ENCODE measurements at regions not wholly inside any gene's neighbourhood (a gene's known extent, or its start where the extent isn't known, plus 50 kb on each side); places are given as distances from the start of the nearest gene placed in this dataset.

- ChIA-PET CTCF (no interaction called here), POLR2A (no interaction called here)
- Mint-ChIP-seq H3K9me3 (peaks cover 12% of the 10 kb centered on the region), H3K27me3 (ENCODE audit: low read depth) (no peaks in the 10 kb centered on the region), H3K27ac (no peak overlapping the region), H3K36me3 (no peaks in the 10 kb centered on the region), H3K4me3 (no peak overlapping the region), H3K4me1 (no peaks in the 10 kb centered on the region)
- TF ChIP-seq JAZF1 (CRISPR knock-in tag; IDR thresholded peaks at IDR 0.05) (no peak), TP53 (CRISPR knock-in tag; IDR thresholded peaks at IDR 0.05) (no peak)
- ATAC-seq = no peak
- DNase-seq (ENCODE audit: low spot score) = no peak
Measured at GRCh38 chr14:98298481-98299244, 973.3 kb downstream of the BCL11B start.

- POLR2A ChIA-PET = no interaction called here
- DNase-seq (ENCODE audit: low spot score) = no peak
- CTCF ChIA-PET = no interaction called here
- H3K4me3 Mint-ChIP-seq = no peak overlapping the region
- peaks cover 18% of the 10 kb centered on the region for H3K9me3 Mint-ChIP-seq
- H3K4me1 Mint-ChIP-seq = no peaks in the 10 kb centered on the region
- TF ChIP-seq JUN (CRISPR knock-in tag; IDR thresholded peaks at IDR 0.05) = no peak
- no peaks in the 10 kb centered on the region for H3K36me3 Mint-ChIP-seq
- ATAC-seq = no peak
- H3K27me3 Mint-ChIP-seq (ENCODE audit: low read depth) = no peaks in the 10 kb centered on the region
- H3K27ac Mint-ChIP-seq = no peak overlapping the region
Measured at GRCh38 chr14:98301681-98302080, 970.3 kb downstream of the BCL11B start.

- no peak overlapping the region for H3K4me3 Mint-ChIP-seq
- DNase-seq (ENCODE audit: low spot score) (no peak), ATAC-seq (no peak)
- H3K27ac Mint-ChIP-seq = no peak overlapping the region
- no peak for TF ChIP-seq NFATC4 (CRISPR knock-in tag; IDR thresholded peaks at IDR 0.05)
- no peak for TF ChIP-seq MYBL2 (CRISPR knock-in tag; IDR thresholded peaks at IDR 0.05)
- TF ChIP-seq PREB (CRISPR knock-in tag; IDR thresholded peaks at IDR 0.05; ENCODE audit: borderline replicate concordance) = no peak
- TF ChIP-seq IRF1 (CRISPR knock-in tag; IDR thresholded peaks at IDR 0.05) = no peak
- no peak for TF ChIP-seq USF1 (CRISPR knock-in tag; IDR thresholded peaks at IDR 0.05)
- no peaks in the 10 kb centered on the region for H3K4me1 Mint-ChIP-seq
- peaks cover 12% of the 10 kb centered on the region for H3K9me3 Mint-ChIP-seq
- H3K27me3 Mint-ChIP-seq (ENCODE audit: low read depth) = no peaks in the 10 kb centered on the region
- H3K36me3 Mint-ChIP-seq = no peaks in the 10 kb centered on the region
- POLR2A ChIA-PET = no interaction called here
- CTCF ChIA-PET = no interaction called here
Measured at GRCh38 chr14:98304574-98304973, 967.4 kb downstream of the BCL11B start.

GRCh38 chr14:98309591-98309990 lies 962.4 kb downstream of the BCL11B start:
- ChIA-PET CTCF (no interaction called here), POLR2A (no interaction called here)
- TF ChIP-seq HMGA2 (CRISPR knock-in tag; IDR thresholded peaks at IDR 0.05) (no peak), NR3C1 (CRISPR knock-in tag; conservative IDR thresholded peaks at IDR 0.05; ENCODE audit: low read depth) (no peak), CREM (CRISPR knock-in tag; IDR thresholded peaks at IDR 0.05) (no peak), ZNF121 (CRISPR knock-in tag; IDR thresholded peaks at IDR 0.05) (no peak), NR2C2 (CRISPR knock-in tag; IDR thresholded peaks at IDR 0.05) (no peak), FOXP1 (CRISPR knock-in tag; IDR thresholded peaks at IDR 0.05; ENCODE audit: borderline replicate concordance) (no peak), ZNF416 (CRISPR knock-in tag; IDR thresholded peaks at IDR 0.05) (no peak), ZNF138 (CRISPR knock-in tag; conservative IDR thresholded peaks at IDR 0.05) (no peak), SMAD3 (CRISPR knock-in tag; IDR thresholded peaks at IDR 0.05; ENCODE audit: borderline replicate concordance) (no peak), SMAD4 (CRISPR knock-in tag; IDR thresholded peaks at IDR 0.05) (no peak), ZNF219 (CRISPR knock-in tag; IDR thresholded peaks at IDR 0.05; ENCODE audit: borderline replicate concordance) (no peak), ZNF396 (CRISPR knock-in tag; IDR thresholded peaks at IDR 0.05; ENCODE audit: borderline replicate concordance) (no peak), CTCF (IDR thresholded peaks at IDR 0.05) (no peak), PREB (CRISPR knock-in tag; IDR thresholded peaks at IDR 0.05; ENCODE audit: borderline replicate concordance) (no peak), ZNF423 (CRISPR knock-in tag; IDR thresholded peaks at IDR 0.05) (no peak)
- Mint-ChIP-seq H3K4me1 (no peaks in the 10 kb centered on the region), H3K9me3 (peaks cover 23% of the 10 kb centered on the region), H3K27ac (no peak overlapping the region), H3K27me3 (ENCODE audit: low read depth) (no peaks in the 10 kb centered on the region), H3K4me3 (no peak overlapping the region), H3K36me3 (no peaks in the 10 kb centered on the region)
- ATAC-seq = no peak
- no peak for DNase-seq (ENCODE audit: low spot score)

Data from WTC11 (cell line).